HG03159 (cell line): ENCODE measurements at regions not wholly inside any gene's neighbourhood (a gene's known extent, or its start where the extent isn't known, plus 50 kb on each side); places are given as distances from the start of the nearest gene placed in this dataset.
A peak's percentile ranks its signal among the peaks of the same experiment; 100 is the strongest.
"Not testable (repeated sequence)": the region's sequence is repeated elsewhere in the genome, so short reads cannot be mapped to it uniquely, and the experiment has no call there.

Experiments
- ATAC-seq: cut with Tn5 transposase; IDR thresholded peaks from one replicate; pipeline ENCODE4 v1.9.1; 2021; ENCODE audit warnings: mild to moderate bottlenecking, moderate library complexity; ENCODE audit not compliant: unreplicated experiment

- ATAC-seq = no peak
Observed at GRCh38 chr11:29629286-29629685, 387.5 kb downstream of the KCNA4 start.

DNA sequence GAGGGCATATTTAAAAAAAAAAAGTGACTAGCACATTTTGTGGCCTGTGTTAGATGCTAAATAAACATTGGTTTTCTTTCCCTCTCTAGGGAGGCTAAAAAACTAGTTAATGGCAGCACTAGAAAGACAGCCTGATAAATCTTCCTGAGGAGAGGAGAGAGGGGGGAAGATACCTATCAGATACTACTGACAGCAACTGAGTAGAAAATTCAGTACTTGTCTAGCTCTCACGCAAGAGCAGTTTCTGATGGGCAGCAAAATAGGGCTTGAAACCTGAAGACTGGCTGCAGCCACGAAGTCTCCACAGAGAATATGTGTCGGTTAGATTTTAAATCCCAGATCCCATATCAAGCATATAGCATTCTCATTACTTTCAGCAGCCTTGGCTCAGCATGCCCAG is 388.2 kb downstream of the KCNA4 start:
- no peak for ATAC-seq

DNA sequence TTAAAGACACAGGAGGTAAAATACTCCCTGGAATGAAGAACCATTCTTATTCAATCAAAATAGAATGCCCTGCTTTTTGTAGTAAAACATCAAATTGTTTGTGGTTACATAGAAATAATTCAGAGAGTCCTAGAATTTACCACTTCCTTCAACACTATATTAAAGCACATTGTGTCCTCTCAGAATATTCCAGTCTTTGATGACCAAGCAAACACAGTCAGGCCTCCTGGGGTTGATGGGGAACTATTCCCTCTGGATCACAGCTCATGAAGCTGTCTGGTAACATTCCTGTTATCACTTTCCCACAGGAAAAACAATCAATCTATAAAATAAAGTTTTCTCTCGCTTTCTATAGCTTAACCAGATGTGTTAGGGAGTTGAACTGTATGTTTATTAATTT is 389.3 kb downstream of the KCNA4 start:
- no peak for ATAC-seq

DNA sequence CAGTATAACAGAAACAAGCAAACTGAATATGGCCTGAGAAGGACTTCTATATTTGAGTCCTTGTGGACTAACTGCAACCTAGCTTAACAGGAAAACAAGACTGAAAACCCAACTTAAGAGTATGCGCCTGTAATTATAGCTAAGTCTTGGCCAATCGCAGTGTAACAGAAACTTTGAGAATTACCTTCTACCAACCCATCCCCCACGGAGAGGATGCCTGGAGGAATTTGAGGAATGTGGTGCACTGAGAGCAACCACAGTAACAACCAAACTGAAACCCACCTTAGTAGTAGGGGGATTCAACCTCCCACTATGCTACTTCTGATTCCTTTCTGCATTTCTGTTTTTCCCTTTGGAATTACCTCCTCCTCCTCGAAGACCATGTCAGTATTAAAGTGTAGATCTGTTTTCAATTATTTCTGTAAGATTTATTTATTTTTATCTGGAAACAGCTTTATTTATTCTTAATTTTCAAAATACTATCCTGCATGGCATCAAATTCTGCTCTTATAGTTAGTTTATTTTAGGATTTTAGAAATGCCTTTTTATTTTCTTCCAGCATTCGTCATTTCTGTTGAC is 393.6 kb downstream of the KCNA4 start:
- no peak for ATAC-seq

GRCh38 chr11:29616611-29617010 is 400.2 kb downstream of the KCNA4 start:
- no peak for ATAC-seq

- ATAC-seq = no peak
Observed at GRCh38 chr11:29612423-29612822, 404.4 kb downstream of the KCNA4 start.

GRCh38 chr11:29606330-29607031 is 410.3 kb downstream of the KCNA4 start:
- ATAC-seq = no peak

DNA sequence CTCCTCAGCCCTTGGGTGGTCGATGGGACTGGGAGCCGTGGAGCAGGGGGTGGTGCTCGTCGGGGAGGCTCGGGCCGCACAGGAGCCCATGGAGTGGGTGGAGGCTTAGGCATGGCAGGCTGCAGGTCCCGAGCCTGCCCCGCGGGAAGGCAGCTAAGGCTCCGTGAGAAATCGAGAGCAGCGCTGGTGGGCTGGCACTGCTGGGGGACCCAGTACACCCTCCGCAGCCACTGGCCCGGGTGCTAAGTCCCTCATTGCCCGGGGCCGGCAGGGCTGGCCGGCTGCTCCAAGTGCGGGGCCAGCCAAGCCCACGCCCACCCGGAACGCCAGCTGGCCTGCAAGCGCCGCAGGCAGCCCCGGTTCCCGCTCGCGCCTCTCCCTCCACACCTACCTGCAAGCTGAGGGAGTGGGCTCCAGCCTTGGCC is 416.7 kb downstream of the KCNA4 start:
- ATAC-seq = not testable (repeated sequence)

GRCh38 chr11:29584342-29584741 is 432.5 kb downstream of the KCNA4 start:
- no peak for ATAC-seq

DNA sequence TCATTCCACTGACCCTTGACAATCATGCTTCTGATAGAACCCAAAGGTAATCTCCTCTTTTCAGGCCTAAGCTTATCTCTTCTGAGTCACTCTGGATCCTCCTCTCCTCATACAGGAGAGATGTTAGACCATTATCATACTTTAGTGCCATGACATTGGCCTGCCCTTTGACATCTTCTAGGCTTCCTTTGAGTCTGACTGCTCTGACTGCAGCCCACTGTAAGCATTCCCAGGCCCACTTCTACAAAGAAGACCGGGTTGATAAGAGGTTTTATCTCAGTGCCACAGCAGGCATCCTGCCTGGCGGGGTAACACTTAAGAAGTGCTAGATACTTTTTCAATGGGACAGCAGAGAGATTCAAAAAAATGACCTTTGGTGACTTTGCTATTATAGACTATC is 438.0 kb downstream of the KCNA4 start:
- no peak for ATAC-seq

DNA sequence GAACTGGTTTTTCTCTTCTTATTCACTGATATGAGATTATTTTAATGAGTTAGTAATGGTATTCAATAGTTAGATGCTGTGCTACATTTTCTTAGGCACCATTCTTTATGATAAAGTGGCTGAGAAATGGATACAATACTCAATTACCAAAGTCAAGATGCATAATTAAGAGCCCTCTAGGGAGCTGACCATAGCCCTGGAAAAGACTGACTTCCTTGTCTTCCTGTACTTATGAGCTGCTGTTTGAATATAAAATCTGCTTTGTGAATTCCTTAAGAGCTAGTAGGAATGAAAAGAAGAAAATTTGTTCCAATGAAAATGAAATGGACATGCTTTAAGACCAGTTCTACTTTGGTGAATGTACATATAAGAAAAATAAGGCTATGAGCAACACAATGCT is 452.3 kb downstream of the KCNA4 start:
- no peak for ATAC-seq

GRCh38 chr11:29562183-29562582 is 454.6 kb downstream of the KCNA4 start:
- no peak for ATAC-seq

DNA sequence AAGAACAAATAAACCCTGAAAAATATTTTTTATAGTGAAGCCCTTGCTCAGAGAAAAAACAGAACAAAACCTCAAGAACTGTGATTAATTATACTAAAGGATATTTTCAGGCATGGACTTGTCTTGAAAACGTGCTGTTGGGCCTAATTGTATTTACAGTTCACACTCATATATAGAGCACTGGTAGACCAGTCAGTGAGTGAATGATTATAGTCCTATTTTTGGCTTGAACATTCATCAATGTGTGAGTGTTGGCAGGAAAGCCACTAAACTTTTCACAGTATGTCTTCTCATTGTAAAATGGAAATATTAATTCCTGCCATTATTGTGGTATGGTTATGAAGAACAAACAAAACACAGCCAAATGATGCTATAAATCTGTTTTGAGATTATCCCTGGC is 462.8 kb downstream of the KCNA4 start:
- ATAC-seq = no peak

DNA sequence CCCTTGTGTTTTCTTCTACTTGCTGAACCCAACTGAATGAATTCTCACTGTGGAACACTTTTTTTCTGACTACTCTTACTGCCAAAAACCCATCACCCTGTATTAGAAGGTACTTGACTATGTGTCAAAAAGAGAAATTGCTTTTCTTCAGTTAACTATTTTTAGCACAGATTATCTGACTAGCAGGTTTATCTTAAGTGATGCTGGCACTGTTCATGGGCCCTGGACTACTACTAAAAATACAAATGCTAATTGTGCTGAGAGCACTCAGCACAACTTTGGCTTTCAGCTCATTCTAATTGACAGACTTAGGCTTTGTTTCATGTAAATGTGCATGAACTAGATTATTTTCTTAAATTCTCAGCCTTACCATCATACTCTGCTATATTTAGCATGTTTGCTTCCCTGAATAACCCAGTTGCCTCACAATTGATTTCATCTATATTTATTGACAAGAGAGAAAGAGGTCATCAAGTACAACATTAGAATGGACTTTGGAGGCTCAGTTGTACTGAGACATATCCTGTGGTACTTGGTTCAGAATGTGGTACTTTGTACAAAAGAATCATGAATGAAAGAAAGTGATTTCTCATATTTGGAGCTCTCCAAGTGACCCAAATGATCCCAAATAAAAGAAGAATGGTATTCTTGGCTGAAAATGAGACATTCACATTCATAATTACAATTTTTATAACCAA is 478.3 kb downstream of the KCNA4 start:
- no peak for ATAC-seq

- ATAC-seq = no peak
Observed at GRCh38 chr11:29534836-29535235, 482.0 kb downstream of the KCNA4 start.

GRCh38 chr11:29530961-29531360 is 485.9 kb downstream of the KCNA4 start:
- no peak for ATAC-seq

GRCh38 chr11:29527391-29527936 is 489.4 kb downstream of the KCNA4 start:
- ATAC-seq = peak; percentile 77

GRCh38 chr11:29518389-29519174 is 498.2 kb downstream of the KCNA4 start:
- peak; percentile 45 for ATAC-seq

DNA sequence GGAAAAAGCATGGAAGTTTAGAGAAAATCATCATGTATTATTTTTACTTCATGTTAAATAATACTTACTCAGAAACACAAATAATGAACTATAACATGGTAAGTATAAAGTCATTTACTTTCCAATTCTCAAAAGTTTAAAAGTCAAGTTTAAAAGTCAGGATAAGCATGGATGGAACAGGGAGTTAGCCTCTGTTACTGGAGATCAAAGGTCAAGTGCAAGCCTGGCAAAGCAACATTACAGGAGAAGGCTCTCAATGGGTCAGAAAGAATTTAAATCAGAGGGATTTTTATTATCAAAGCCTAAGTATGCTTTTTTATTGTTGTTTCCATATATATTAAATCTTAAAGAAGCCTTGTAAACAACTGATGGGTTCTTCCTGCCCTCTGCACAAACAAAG is 505.4 kb downstream of the KCNA4 start:
- ATAC-seq = no peak

DNA sequence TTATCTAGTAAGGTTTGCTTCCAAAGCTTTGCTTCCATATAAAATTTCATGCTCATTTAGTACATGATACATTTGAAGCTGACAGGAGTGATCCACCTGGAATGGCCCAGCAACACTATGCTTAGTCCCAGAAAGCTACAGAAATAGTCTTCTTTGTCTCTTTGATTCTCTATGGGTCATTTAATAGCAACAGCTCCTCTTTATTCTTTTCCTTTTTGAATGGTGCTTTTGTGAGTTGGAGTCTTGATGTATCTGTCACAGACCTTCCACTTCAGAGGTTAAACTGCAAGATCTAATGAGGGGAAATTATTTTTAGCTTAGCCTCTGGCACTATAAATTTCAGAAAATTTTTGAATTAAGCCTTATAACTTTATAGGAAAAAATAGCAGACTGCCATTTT is 509.5 kb downstream of the KCNA4 start:
- no peak for ATAC-seq

GRCh38 chr11:29495676-29496075 is 521.2 kb downstream of the KCNA4 start:
- ATAC-seq = no peak
